CD4-positive, alpha-beta T cell treated with Interleukin-12 subunit alpha and Interleukin-12 subunit beta, for 1 hour (primary cell): ENCODE measurements at regions not wholly inside any gene's neighbourhood (a gene's known extent, or its start where the extent isn't known, plus 50 kb on each side); places are given as distances from the start of the nearest gene placed in this dataset.
A peak's percentile ranks its signal among the peaks of the same experiment; 100 is the strongest.

ENCODE experiments used
- DNase-seq: peaks from one replicate; pipeline ENCODE4 v3.0.0-alpha.2; 2020

DNA sequence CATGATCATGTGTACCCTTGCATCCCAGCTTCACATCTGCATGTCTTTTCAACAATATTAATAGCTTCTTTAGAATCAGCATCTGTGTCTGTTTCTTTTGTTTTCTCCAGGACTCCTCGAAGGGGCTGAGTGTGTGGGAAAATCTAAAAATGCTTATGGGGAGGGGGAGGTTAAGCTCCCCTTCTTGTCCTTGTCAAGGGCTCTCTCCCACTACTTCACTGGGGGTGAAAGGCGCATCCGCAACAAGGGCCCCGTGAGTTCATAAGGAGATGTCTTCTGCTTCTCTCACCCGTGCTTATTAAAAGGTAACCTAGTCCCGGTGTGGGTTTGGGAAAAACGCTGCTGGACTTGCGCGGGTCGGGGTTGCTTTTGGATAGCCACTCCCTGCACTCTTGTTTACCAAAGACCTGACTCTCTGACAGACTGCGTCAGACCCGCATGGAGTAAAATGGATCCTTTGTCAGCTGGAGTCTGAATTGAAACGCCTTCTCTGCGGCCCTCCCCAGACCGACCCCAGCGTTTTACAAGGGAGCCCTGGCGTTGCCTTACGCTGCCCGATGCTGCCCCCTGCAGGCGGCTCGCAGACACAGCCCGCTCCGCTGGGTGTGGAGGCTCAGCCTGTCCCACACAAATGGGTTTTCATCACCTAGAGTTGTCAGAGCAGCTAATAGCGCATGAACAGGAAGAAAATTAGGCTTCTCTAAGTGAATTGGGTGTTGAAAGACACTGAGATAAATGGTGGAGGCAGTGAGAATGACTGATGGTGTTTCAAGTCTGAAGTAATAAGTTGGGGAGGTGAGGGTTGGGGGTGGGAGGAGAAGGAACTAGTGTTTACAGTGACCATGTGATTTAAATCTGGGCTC, 53.8 kb downstream of the IER5 start:
- DNase-seq, result peak; percentile 88

DNA sequence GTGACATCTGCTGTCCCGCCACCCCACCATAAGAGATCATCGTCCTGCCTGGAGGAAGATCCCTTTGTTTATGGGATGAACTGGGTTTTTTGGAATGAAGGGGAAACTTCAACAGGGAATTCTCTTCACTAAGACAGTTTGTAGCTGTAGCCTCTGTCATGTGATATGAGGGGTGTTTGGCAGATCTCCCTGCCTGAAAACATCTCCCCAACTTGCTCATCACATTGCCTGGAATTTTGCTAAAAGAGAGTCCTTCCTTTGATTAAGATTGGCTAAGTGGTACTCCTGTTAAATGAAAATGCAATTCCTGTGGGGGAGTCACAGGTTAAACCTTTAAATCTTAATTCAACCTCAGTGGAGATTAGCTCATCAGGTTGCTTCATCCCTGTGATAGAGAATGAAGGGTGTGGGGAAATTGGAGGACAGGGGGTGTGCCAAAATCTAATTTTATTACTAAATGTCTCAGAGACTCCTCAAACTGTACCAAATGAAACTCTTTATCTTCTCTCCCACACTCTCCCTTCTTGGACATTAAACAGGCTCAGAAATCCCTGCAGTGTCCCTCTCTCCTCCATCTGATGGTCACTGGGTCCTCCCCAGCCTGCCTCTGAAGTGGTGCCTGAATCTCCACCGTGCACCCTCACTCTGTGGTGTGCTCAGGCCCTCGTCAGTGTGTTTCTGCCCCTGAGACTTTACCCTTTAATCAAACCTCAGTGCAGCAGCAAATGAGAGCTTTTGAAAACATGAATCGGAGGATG, 54.8 kb downstream of the IER5 start:
- no peak for DNase-seq

DNA sequence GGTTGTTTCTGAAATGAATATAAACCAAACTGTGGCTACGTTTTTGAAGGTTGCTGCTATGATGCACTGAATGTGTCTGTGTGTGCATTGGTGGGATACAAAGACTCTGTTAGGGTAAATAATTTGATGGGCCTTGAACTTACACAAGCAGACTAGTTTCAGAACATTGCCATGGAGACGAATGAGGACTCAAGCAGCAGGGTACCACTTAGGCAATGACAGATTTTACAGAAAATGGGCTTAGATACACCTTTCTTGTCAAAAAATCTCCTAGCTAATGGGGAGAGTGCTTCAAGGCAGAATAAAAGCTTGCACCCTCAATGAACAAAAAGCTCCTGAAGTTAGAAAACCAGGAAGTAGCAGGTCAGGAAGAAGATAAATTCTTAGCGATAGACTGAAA, 55.7 kb downstream of the IER5 start:
- no peak for DNase-seq

DNA sequence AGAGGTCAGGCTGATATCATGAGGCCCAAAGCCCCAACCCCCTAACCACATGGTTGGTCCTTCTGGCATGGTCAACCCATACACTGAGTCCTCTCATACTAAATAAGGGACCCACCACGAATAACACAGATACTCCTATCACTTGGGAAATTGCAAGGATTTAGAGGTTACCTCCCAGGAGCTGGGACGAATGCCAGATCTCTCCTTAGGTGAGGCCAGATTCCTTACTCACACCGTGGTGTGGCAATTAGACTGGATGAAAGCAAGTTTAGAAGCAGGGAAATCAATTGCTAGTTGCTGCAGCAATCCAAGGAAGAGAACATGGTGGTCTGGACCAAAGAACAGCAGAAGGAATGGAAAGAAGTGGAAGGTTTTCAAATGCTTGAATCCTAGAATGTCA, 60.1 kb downstream of the IER5 start:
- no peak for DNase-seq

DNA sequence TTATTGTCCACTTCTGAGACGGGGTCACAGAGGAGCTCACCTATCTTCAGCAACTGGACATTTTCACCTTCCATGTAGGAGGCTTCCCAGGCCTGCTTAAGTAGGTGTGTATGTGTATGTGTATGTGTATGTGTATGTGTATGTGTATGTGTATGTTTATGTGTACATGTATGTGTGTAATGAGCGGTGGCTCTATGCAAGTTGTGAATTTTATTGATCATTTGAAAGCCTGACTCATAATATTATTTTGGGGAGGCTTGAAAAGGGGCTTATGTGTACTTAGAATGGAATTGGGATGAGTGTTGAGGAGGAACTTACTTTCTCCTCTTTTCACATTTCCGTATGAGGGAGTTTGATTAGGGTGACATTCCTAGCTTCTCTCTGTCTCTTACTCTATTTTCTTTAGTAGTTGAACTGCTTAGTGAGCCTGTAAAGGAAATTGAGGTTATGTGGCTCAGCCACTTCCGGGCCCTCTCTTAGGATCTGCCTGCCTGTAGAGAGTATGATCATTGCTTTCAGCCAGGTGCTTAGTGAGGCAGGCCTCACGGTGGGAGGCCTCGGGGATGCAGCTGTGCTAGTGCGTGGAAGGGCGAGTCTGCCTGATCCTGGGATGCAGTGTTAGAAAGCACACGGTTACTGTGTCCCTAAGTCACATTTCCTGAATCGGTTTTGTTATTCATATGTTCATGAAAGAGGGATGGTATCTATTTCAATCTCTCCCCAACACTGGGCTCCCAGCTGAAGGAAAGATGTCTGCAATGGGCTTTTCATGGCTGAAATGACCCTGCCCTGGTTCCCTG, 61.0 kb downstream of the IER5 start:
- DNase-seq, result peak; percentile 81

DNA sequence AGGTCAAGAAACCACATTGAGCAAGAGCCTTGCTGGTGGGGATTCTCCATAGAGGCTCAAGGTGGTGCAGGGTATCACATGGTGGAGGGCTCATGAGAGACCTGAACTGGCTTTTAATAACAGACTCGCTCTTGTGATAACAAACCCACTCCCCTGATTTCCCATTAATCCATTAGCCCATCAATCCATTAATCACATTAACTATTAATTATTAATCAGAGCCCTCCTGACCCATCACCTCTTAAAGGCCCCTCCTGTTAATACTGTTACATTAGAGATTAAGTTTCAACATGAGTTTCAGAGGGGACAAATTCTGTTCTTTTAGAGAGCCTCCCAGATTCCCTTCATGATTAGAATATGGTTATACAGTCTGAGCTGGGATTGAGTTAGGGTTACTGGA, 61.8 kb downstream of the IER5 start:
- DNase-seq, result no peak

DNA sequence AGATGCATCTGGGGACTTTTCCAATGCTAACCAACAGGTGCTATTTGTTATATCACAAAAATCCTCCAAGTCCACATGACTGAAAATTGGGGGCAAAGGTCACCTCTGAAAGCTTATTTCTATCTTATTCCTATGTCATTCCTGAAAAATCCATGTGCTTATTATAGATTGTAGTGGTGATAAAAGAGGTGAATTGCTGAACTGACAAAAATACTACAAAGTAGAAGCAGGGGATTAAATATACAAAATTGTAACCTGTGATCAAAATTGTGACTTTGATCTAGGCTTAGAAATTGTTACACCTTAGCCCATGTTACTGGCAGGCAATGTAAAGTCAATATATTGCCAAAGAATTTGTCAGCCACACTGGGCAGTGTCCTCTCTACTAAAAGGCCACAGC, 62.3 kb downstream of the IER5 start:
- DNase-seq, result no peak

DNA sequence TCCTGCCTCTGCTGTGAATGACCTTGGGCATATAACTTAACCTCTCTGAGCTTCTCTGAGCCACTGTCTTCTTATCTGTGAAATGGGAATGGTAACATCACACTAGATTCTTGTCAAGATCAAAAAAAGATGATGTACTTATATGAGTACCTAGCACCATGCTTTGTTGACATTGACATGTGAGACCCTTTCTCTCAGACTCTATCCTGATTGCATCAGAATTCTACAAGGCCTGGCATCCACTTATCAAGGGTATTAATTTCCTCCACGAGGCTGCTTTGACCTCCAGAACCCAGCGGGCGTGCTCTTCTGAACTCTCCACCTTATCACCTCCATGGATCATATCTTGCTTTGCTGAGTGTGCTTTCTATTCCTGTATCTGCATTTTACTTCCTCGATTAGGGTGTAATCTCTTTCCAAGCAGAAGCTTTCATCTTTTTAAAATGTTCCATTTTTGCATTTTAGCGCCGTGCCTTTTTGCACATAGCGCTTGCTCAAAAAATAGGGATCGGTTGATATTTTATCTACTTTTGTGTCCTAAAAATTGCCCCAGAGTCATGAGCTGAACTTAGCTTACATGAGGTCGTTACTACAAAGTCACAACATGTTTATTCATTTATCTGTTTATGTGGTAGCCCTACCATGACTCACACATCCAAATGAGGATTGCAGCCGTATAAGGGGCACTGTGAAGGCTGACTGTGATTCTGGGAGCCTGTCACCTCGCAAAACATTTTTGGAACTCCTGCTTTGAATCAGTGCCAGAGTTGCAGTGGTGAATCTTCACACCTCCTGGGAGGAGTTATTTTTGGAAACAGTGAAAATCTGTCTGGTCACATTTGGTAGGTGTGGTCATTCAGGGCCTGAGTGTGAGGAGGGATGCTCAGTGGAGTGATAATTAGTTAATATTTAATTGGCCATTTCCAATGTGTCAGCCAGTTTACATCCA, 63.2 kb downstream of the IER5 start:
- DNase-seq, result no peak

DNA sequence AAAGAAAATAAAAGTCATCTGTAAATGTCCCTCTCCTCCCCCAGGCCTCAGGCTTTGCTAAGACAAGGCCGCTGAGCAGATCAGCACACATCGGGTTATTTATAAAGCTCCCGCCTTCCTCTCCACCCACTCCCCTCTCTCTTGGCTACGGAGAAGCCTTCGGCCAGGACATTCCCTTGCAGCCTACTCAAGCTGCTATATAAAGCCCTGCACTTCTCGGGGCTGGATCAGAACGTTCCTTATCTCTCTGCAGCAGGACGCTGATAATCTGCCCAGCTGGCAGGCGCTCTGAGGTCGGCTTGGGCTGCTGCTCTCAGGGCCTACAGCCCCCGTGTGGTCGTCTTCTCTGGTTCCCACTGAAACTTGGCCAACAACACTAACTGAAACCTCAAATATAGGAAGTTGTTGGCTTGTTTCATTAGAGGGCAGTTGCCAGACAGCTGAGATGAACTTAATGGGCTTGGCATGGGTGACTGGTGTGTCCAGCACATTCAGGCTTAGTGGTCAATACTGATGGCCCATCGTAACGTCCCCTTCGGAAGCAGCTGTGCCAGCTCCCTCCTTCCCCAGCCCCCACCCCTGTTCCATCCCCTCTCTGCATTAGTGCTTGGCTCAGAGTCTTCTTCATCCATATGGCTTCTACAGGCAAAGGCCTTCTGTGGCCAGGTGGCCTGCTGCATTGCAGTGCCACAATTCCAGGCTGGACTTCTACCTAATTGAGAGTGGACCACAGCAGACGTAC, 64.6 kb downstream of the IER5 start:
- DNase-seq, result no peak

DNA sequence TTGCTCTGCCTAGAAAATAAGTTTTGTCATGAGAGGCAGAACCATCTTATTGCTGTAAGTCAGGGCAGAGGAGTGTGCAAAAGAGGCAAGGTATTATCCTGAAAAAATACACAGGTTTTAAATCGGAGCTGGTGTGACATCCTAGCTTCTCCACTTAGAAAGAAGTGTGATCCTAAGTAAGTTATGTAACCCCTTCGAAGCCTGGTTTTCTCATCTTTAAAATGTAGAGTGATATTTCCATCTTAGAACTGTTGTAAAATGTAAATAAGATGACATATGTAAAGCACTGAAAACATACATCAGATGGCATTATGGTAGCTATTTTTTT, 65.1 kb downstream of the IER5 start:
- no peak for DNase-seq

DNA sequence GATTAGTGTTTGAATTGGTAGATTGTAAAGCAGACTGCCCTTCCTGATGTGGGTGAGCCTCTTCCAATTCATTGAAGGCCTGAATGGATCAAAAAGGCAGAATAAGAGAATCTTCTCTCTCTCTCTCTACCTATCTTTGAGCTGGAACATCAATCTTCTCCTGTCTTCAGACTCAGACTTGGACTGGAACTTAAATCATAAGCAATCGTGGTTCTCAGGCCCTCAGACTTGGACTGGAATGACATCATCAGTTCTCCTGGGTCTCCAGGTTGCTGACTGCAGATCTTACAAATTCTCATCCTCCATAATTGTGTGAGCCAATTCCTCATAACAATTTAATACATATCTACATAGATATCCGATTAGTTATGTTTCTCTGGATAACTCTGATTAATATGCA, 66.8 kb downstream of the IER5 start:
- DNase-seq, result no peak

DNA sequence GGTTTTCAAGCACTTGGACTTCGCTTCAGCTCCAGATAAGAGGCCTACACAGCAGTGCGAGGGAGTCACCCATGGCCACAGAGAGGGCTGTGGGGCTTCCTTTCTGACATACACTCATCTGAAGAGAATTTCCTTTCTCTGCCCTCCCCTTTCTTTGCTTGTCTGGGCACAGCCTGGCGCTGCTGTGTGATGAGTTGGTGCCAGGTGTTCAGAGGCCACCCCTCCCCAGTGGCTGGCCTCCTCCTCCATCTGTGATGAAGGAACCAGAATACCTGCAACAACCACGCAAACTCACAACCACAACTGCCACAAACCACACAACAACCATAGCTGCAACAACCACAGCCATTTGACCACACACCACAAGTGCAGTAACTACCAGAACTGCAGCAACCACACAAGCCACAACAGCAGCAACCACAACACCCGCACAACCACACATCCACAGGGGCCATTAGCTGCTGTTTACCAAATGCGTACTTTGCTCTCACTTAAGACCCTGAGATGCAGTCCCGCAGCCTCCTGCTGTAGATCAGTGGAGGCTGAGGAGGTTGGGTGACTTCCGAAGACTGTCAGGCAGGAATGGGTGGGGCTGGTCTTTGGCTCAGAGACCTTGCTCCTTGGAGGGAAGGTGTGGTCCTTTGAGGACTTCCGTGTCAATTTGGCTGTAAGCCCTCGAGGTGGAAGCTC, 71.1 kb downstream of the IER5 start:
- DNase-seq, result peak; percentile 75

DNA sequence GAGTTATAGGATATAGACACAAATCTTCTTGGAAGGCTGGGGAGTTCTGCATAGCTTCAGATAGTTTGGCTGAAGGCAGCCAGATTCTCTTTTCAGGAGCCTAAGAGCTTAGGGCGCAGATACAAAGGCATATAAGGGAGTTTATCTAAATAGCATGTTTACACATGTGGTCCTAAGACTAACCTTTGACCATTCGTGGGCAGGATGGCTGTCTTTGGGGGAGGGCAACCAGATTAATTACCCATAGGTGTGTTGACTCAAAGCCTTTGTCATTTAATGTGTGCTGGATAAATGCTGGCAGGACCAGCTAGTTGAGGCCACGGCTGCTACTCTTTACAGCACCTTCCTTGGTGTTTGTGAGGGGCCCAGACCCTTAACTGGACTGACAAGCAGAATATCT, 71.8 kb downstream of the IER5 start:
- no peak for DNase-seq

DNA sequence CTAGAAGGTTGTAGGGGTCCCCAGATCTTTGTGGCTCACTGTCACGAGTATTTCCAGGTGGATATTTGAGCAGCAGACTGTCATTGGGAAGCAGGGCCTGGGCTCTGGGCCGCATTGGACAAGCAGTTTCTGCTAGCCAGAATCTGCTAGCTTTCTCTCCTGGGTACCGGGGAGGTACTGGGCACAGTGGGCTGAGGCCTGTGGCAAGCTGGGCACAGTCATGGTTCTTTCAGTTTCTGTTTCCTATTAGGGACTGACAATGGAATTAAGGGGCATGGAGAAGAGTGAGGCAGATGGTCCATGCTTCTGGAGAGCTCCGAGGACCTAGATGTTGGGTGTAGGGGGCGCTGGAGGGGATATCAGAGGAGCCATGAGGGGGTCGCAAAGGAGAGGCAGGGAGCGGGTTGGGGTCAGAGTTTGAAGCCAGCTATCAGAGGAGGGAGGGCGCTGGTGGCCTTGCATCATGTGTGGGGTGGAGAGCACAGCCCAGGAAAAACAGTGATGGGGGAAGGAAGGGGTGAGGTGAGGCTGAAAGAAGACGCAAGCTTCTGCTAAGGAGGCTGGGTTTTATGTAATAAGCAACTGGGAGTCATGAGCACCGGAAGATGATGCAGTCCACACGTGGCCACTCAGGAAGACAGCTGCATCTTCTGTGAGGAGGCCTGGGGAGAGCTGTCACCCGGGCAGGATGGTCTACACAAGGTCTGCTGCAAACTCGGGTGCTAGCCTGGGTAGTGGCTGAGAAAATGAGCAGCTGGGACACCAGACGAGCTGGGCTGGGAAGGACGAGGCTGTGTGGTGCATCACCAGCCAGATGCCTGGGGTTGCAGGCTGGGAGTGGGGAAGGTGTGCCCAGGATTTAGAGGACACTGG, 72.7 kb downstream of the IER5 start:
- no peak for DNase-seq

DNA sequence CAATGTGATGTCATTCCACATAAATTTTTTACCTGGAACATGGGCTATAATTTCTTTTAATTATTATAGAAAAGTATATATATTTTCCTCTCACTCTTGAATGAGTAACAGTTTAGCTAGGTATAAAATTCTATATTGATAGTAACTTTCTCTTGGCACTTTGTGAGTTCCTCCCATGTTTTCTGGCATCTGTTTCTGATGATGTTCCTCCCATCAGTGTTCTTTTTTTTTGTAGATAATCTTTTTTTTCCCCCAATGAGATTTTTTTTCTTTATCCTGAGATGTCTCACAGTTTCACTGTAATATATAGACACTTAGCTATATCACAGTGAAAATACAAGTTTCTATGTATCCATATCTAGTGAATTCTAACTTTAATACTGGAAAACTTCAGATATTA, 75.2 kb downstream of the IER5 start:
- DNase-seq, result no peak

DNA sequence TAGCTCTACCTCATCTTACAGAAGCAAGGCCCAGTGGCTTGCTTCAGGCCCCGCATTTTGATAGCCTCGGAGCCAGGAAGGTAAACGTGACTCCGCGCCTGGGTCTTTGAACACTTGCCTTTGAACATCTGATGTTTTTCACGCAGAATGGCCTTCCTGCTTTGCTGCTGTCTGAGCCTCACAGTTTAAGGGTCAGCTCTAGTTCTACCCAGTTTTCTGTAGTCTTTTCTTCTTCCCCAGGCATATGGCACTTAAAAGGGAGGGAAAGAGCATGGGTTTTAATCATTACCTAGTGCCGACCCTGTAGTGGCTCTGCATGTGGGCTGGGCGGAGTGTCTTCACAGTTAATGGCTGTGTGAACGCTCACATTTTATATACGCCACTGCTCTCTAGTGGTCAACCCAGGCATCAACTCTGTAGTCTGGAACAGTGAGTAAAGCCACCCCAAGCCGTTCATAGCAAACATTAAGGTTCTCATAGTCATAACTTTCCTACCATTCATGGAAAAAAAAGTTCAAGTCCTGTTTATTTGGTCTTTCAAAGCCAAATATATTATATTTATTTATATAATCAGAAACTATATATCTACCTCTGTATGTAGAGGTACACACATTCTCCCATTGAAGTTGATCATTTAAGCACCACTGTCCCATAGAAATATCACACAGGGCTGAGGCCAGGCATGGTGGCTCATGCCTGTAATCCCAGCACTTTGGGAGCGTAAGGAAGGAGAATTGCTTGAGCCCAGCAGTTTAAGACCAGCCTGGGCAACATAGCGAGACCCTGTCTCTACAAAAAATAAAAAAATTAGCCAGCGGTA, 78.1 kb downstream of the IER5 start:
- peak; percentile 77 for DNase-seq

DNA sequence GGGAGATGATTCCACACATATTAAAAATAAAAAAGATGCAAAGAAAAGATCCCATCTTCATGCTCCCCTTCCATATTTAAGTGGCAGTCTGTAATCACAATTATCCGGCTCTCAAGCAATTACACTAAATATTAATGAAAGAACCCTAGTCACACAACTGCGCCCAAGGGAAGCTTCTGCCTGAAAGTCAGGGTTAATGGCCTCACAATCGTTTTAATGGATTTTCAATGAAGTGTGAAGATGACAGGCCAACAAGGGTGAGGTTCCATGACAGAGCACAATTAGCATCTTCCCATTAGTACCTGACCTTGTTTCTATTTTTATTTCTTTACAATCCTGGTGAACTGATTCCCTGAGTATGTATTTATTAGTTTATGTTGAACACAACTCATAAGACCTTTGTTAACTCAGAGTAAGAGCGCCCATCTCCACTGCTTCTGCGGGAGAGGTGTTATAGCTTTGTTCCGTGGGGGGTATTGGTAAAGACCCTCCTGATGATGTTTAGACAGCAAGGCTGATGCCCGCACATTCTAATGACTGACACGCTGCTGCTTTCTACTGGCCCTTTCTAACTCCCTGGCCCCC, 80.9 kb downstream of the IER5 start:
- DNase-seq, result no peak

DNA sequence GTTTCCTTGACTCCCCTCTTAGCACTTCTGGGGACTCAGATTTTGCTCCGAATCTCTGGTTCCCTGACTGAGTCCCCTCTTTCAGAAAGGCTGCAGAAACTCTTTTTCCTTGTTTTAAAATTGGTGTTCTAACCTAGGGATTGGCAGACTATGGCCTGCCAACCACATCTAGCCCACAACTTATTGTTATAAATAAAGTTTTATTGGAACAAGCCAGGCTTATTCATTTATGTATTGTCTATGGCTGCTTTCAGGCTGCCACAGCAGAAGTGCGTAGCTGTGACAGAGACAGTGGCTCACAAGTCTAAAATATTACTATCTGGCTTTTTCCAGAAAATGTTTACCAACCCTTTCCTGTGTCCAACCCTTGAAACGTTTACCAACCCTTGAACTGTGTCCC, 81.7 kb downstream of the IER5 start:
- no peak for DNase-seq

DNA sequence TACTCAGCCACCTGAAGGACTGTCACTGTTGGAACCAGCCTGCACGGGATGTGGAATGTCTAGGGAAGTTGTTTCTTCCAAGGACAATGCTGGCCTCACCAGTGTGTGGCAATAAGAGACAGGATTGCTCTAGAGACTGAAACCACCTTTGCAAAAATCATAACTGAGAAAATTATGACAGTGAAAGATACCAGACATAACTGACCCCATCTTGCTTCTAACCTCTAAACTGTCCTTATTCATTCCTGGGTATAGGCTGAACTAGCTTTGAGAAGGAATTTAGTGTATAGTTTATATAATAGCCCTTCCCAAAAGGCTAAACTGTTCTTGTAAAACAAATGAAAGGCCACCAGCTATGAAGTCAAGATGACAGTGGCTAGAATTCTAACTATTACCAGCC, 83.6 kb downstream of the IER5 start:
- no peak for DNase-seq
